Activated T-cell treated with anti-CD3 and anti-CD28 coated beads for 48 hours (primary cell): ENCODE measurements at regions not wholly inside any gene's neighbourhood (a gene's known extent, or its start where the extent isn't known, plus 50 kb on each side); places are given as distances from the start of the nearest gene placed in this dataset.

Source experiments
- DNase-seq: peaks from one replicate; pipeline ENCODE4 v3.0.0-alpha.2; 2020; ENCODE audit warnings: low read depth

GRCh38 chr2:193693758-193694157 lies 1499.0 kb upstream of the TMEFF2 start:
- no peak for DNase-seq

- DNase-seq = no peak
Measured at GRCh38 chr2:193690572-193690971, 1495.8 kb upstream of the TMEFF2 start.

- no peak for DNase-seq
Measured at GRCh38 chr2:193687195-193687594, 1492.5 kb upstream of the TMEFF2 start.

GRCh38 chr2:193679847-193680246 lies 1485.1 kb upstream of the TMEFF2 start:
- DNase-seq = no peak

- no peak for DNase-seq
Measured at GRCh38 chr2:193670478-193670877, 1475.7 kb upstream of the TMEFF2 start.

GRCh38 chr2:193668557-193669323 lies 1474.0 kb upstream of the TMEFF2 start:
- DNase-seq = no peak

- DNase-seq = no peak
Measured at GRCh38 chr2:193627927-193628272, 1433.2 kb upstream of the TMEFF2 start.

GRCh38 chr2:193627187-193627926 lies 1432.6 kb upstream of the TMEFF2 start:
- no peak for DNase-seq

GRCh38 chr2:193608451-193608850 lies 1413.7 kb upstream of the TMEFF2 start:
- DNase-seq = no peak

GRCh38 chr2:193590831-193591230 lies 1396.1 kb upstream of the TMEFF2 start:
- no peak for DNase-seq

GRCh38 chr2:193584522-193584938 lies 1389.8 kb upstream of the TMEFF2 start:
- no peak for DNase-seq

- DNase-seq = no peak
Measured at GRCh38 chr2:193583638-193584400, 1389.1 kb upstream of the TMEFF2 start.

GRCh38 chr2:193581807-193582206 lies 1387.1 kb upstream of the TMEFF2 start:
- no peak for DNase-seq

- no peak for DNase-seq
Measured at GRCh38 chr2:193580176-193580950, 1385.6 kb upstream of the TMEFF2 start.

- no peak for DNase-seq
Measured at GRCh38 chr2:193566886-193567285, 1372.2 kb upstream of the TMEFF2 start.

GRCh38 chr2:193566276-193566675 lies 1371.5 kb upstream of the TMEFF2 start:
- no peak for DNase-seq

GRCh38 chr2:193562031-193562430 lies 1367.3 kb upstream of the TMEFF2 start:
- DNase-seq = no peak

GRCh38 chr2:193561054-193561453 lies 1366.3 kb upstream of the TMEFF2 start:
- DNase-seq = no peak

GRCh38 chr2:193556766-193557470 lies 1362.2 kb upstream of the TMEFF2 start:
- DNase-seq = no peak

- DNase-seq = no peak
Measured at GRCh38 chr2:193549661-193550060, 1354.9 kb upstream of the TMEFF2 start.

- no peak for DNase-seq
Measured at GRCh38 chr2:193542762-193543161, 1348.0 kb upstream of the TMEFF2 start.
